ENCODE measurements at regions not wholly inside any gene's neighbourhood (a gene's known extent, or its start where the extent isn't known, plus 50 kb on each side); places are given as distances from the start of the nearest gene placed in this dataset.

DNA sequence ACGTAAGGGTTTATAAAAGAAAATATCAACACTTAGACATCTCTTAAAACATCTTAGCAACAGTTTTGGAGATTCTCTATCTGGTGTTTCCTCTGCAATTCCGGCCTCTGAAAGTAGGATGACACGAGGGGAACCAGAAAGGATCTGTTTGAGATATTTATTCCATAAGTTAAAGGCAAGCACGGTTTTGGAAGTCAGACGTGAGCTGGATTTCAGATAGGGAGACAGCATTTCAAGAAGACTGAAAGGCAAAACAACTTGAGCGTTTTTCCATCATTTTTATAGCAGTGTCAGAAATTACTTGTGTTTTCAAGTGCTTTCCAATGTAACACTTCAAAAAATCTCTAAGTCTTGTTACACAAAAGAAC, 52.9 kb upstream of the BTN3A2 start:
- DNase-seq (ENCODE audit: low read depth, low spot score): no peak

DNA sequence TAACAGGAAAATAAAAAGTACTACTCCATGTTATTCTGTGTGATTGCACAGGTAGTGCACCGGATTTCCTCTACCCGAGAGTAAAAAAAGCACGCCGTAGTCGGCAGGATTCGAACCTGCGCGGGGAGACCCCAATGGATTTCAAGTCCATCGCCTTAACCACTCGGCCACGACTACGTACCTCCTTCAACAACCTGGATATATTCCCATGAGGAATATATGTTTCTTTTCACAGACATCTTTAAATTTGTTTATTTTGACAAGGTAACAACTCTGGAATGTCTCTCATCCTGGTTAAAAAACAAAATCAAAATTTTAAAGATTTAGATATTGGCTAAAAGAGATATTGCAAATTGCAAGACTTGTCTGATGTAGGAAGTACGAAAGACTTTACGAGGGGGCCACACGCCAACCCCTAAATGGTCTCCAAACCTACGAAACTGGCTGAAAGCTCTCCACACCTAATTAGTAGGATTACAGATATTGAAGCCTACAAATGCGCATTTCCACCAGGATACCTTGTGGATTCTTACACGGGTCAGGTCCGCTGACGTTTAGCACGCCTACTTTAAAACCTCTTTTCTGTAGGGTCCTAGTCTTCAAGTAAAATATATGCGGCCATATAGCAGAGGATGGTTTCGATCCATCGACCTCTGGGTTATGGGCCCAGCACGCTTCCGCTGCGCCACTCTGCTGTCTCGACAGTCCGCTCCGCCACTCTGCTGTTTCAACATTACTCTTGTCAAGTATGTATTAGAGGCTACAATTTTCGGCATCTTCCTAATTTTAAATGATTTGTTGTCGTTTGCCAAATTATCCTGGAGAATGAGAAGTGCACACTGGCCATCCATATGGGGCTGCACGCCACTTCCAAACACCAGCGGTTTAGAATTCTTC, 52.2 kb upstream of the BTN3A2 start:
- DNase-seq (ENCODE audit: low read depth, low spot score): no peak

All from smooth muscle cell of the brain vasculature (primary cell).